ENCODE measurements at regions not wholly inside any gene's neighbourhood (a gene's known extent, or its start where the extent isn't known, plus 50 kb on each side); places are given as distances from the start of the nearest gene placed in this dataset.

DNA sequence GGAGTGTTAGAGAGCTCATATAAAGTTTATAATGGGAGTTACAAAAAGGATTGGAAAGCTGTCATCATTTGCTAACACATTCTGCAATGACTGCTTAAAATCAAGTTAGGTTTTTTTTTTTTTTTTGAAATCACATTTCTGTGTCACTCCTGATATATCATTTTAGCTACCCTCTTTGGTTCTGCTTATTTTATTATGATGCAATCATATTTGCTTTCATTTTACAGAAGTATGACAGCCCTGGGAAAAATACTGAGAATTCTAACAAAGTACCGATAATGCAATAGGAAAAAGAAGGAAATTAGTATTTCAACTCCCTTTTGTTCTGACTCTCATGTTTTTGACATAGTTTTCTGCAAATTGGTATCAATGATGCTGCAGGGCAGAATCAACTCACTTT lies 71.6 kb upstream of the MDGA2 start:
- TF ChIP-seq EP300 (IDR thresholded peaks at IDR 0.05) (no peak), POLR2A (IDR thresholded peaks at IDR 0.05) (no peak)

Measured in ovary (tissue), 1 donor.